ENCODE measurements at regions not wholly inside any gene's neighbourhood (a gene's known extent, or its start where the extent isn't known, plus 50 kb on each side); places are given as distances from the start of the nearest gene placed in this dataset.

DNA sequence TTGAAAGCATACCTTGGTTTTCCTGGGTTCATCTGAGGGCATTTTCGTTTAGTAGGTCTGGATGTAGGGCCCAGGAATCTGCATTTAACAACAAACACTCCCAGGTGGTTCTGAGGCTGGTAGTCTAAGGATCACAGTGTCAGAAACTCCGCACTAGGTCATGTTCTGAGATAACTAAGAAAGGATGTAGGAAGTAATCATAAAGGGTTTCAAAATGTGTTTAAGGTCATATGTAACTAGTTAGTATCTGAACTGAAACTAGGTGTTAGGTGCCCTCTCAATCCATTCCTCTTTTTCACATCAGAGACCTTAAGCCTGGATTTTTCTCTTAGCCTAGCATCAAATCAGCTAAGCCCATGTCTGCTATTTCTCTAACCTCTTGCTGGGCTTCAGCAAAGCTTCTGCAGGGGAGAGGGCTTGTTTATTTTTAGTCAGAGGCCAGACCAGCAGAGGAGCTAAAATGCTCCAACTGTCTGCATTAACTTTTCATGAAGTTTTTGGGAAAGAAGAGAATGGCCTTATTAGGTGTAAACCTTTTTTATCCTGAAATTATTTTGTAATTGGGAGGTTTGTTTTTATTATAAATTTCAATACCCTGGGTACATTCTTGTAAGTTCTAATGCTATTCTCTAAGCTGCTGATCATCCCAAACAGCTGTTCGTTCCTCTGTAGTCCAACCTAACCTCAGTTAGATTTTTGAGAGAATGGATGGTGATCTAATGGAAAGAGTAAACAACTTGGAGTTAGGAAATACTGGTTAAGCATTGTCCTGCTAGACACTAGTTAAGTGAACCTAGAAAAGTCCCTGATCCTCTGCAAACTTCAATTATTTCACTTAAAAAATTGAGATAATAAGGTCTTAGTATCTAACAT is 262.8 kb upstream of the RFC3 start:
- TF ChIP-seq ZNF274 (IDR thresholded peaks at IDR 0.05; ENCODE audit: low read depth, low read length) (no peak), SUZ12 (IDR thresholded peaks at IDR 0.05; ENCODE audit: extremely low read depth, insufficient read depth, insufficient read length) (no peak)

Data from NT2/D1 (cell line).